ENCODE measurements at regions not wholly inside any gene's neighbourhood (a gene's known extent, or its start where the extent isn't known, plus 50 kb on each side); places are given as distances from the start of the nearest gene placed in this dataset.

- no peak overlapping the region for H3K27ac ChIP-seq (ENCODE audit: low read length)
- BruUV-seq (replicated peaks) = no TSS peak
- intact Hi-C loops (cut with micrococcal nuclease; ENCODE audit: unreplicated experiment) (no loop called here), in situ Hi-C loops (cut with HindIII; ENCODE audit: low pct_unique_long_range_greater_than_20kb, low sequenced_read_pairs) (no loop called here)
- DNase-seq (ENCODE audit: low read depth, low spot score) (no peak), ATAC-seq (no peak)
- H3K9me3 ChIP-seq (ENCODE audit: control insufficient read depth, insufficient read depth, low read depth, low read length) = no peaks in the 10 kb centered on the region
- no peaks in the 10 kb centered on the region for H3K36me3 ChIP-seq (ENCODE audit: control insufficient read depth, insufficient read depth, low read length)
- no peaks in the 10 kb centered on the region for H3K27me3 ChIP-seq (ENCODE audit: control insufficient read depth, insufficient read depth, low read length)
- no peak overlapping the region for H3K4me3 ChIP-seq (ENCODE audit: low read depth in 2 of 2, low read length in 2 of 2)
- TF ChIP-seq REST (IDR thresholded peaks at IDR 0.05; ENCODE audit: insufficient read depth in 1 of 2, low read depth in 2 of 2, low read length in 1 of 2) (no peak), SIN3A (IDR thresholded peaks at IDR 0.05; ENCODE audit: borderline replicate concordance, insufficient read depth, low read depth, low read length) (no peak), POLR2AphosphoS5 (IDR thresholded peaks at IDR 0.05; ENCODE audit: low read depth, low read length) (no peak), TCF7L2 (IDR thresholded peaks at IDR 0.05; ENCODE audit: low read depth, low read length) (no peak), CTCF (IDR thresholded peaks at IDR 0.05) (no peak)
- no peaks in the 10 kb centered on the region for H3K4me1 ChIP-seq (ENCODE audit: control insufficient read depth, insufficient read depth, low read length)
- ChIA-PET CTCF (no interaction called here), POLR2A (no interaction called here)
Observed at GRCh38 chr1:37133276-37134145, 99.2 kb upstream of the GRIK3 start.

- no peaks in the 10 kb centered on the region for H3K9me3 ChIP-seq (ENCODE audit: control insufficient read depth, insufficient read depth, low read depth, low read length)
- TF ChIP-seq CTCF (IDR thresholded peaks at IDR 0.05) = no peak
- no peak for TF ChIP-seq TCF7L2 (IDR thresholded peaks at IDR 0.05; ENCODE audit: low read depth, low read length)
- TF ChIP-seq REST (IDR thresholded peaks at IDR 0.05; ENCODE audit: insufficient read depth in 1 of 2, low read depth in 2 of 2, low read length in 1 of 2) = no peak
- no peak for TF ChIP-seq SIN3A (IDR thresholded peaks at IDR 0.05; ENCODE audit: borderline replicate concordance, insufficient read depth, low read depth, low read length)
- TF ChIP-seq POLR2AphosphoS5 (IDR thresholded peaks at IDR 0.05; ENCODE audit: low read depth, low read length) = no peak
- H3K36me3 ChIP-seq (ENCODE audit: control insufficient read depth, insufficient read depth, low read length) = no peaks in the 10 kb centered on the region
- no peak for DNase-seq (ENCODE audit: low read depth, low spot score)
- intact Hi-C loops (cut with micrococcal nuclease; ENCODE audit: unreplicated experiment) (no loop called here), in situ Hi-C loops (cut with HindIII; ENCODE audit: low pct_unique_long_range_greater_than_20kb, low sequenced_read_pairs) (no loop called here)
- no peaks in the 10 kb centered on the region for H3K4me1 ChIP-seq (ENCODE audit: control insufficient read depth, insufficient read depth, low read length)
- no peak overlapping the region for H3K4me3 ChIP-seq (ENCODE audit: low read depth in 2 of 2, low read length in 2 of 2)
- no peak overlapping the region for H3K27ac ChIP-seq (ENCODE audit: low read length)
- no TSS peak for BruUV-seq (replicated peaks)
- POLR2A ChIA-PET = no interaction called here
- no peak for ATAC-seq
- CTCF ChIA-PET = no interaction called here
- no peaks in the 10 kb centered on the region; the same call in none of the 2 replicates for H3K27me3 ChIP-seq (ENCODE audit: control insufficient read depth, insufficient read depth, low read length)
Observed at GRCh38 chr1:37134599-37134998, 100.3 kb upstream of the GRIK3 start.
